ENCODE measurements at regions not wholly inside any gene's neighbourhood (a gene's known extent, or its start where the extent isn't known, plus 50 kb on each side); places are given as distances from the start of the nearest gene placed in this dataset.

DNA sequence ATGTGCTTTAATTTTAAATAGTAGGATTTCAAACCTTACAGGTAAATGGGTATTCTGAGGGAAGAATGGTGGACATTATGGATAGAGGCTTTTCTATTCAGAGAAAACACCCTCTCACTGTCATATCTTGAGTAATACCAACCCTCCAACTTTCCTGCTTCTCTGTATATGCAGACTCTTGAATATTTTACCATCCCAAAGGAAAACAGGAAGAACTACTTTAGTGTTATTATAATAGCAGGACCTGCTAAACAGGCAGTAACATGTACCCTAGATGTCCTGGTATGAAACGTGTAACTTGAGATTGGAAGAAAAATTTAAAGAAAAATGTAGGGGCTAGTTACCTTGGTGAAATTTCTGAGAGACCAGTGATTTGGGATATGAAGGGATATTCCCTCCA lies 82.9 kb upstream of the TRHDE start:
- intact Hi-C loops (cut with DNase I) = no loop called here
- TF ChIP-seq, protein P1, sequence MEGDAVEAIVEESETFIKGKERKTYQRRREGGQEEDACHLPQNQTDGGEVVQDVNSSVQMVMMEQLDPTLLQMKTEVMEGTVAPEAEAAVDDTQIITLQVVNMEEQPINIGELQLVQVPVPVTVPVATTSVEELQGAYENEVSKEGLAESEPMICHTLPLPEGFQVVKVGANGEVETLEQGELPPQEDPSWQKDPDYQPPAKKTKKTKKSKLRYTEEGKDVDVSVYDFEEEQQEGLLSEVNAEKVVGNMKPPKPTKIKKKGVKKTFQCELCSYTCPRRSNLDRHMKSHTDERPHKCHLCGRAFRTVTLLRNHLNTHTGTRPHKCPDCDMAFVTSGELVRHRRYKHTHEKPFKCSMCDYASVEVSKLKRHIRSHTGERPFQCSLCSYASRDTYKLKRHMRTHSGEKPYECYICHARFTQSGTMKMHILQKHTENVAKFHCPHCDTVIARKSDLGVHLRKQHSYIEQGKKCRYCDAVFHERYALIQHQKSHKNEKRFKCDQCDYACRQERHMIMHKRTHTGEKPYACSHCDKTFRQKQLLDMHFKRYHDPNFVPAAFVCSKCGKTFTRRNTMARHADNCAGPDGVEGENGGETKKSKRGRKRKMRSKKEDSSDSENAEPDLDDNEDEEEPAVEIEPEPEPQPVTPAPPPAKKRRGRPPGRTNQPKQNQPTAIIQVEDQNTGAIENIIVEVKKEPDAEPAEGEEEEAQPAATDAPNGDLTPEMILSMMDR (IDR thresholded peaks at IDR 0.05) = no peak
- no peaks in the 10 kb centered on the region for H3K27me3 ChIP-seq
- no peak for ATAC-seq
- no peak for FAIRE-seq
- H3K27ac ChIP-seq = no peak overlapping the region
- H3K9me3 ChIP-seq = no peaks in the 10 kb centered on the region
- DNase-seq = no peak
- 34 to 41% methylated on average over 1 of the region's 1 CpG for WGBS, 2 donors
- H3K4me3 ChIP-seq = no peak overlapping the region
- H3K4me1 ChIP-seq = no peaks in the 10 kb centered on the region
- H3K36me3 ChIP-seq = no peaks in the 10 kb centered on the region

DNA sequence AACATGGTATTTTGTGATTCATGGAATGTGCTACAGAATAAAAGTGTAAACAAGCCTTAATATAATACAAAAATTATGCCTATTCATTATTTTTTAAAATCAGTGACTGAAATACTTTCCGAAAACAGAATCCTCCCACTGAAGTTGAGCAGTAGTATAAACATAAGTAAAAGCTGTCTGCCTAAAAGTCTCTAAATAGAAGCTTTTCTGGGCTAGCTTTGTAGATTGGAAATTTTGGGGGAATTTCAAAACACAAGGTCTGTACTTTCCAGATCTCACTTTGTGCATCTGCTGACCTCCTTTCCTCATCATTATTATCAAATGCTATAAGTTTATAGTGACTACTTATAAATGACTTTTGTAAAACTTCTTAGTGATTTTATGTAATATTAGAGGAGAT lies 80.4 kb upstream of the TRHDE start:
- H3K27me3 ChIP-seq = no peaks in the 10 kb centered on the region
- TF ChIP-seq, protein P1 (IDR thresholded peaks at IDR 0.05) = no peak
- intact Hi-C loops (cut with DNase I) = no loop called here
- ATAC-seq (no peak), FAIRE-seq (no peak), DNase-seq (no peak)
- no peaks in the 10 kb centered on the region for H3K4me1 ChIP-seq
- H3K9me3 ChIP-seq = no peaks in the 10 kb centered on the region
- no peak overlapping the region for H3K4me3 ChIP-seq
- no peak overlapping the region for H3K27ac ChIP-seq
- 79 to 84% methylated on average over 1 of the region's 1 CpG for WGBS, 2 donors
- no peaks in the 10 kb centered on the region for H3K36me3 ChIP-seq

DNA sequence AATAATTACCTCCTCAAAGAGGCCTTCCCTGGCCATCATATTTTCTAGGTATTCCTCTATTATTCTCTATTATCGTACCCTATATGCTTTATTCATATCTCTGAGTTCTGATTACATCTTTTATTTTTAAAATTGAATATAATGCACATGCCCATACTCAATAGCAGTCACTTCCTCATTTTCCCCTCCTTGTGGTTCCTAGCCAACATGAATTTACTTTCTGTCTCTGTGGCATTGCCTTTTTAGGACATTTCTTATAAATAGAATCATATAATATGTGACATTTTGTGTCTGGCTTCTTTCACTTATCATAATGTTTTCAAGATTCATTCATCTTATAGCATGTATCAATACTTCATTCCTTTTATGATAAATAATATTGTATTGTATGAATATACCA lies 74.4 kb upstream of the TRHDE start:
- Histone ChIP-seq H3K4me1 (no peaks in the 10 kb centered on the region), H3K27ac (no peak overlapping the region), H3K4me3 (no peak overlapping the region), H3K9me3 (no peaks in the 10 kb centered on the region), H3K27me3 (no peaks in the 10 kb centered on the region), H3K36me3 (no peaks in the 10 kb centered on the region)
- ATAC-seq (no peak), DNase-seq (no peak), FAIRE-seq (no peak)
- WGBS, 2 donors = 76 to 81% methylated on average over 1 of the region's 1 CpG
- intact Hi-C loops (cut with DNase I) = no loop called here
- TF ChIP-seq, protein P1 (IDR thresholded peaks at IDR 0.05) = no peak

DNA sequence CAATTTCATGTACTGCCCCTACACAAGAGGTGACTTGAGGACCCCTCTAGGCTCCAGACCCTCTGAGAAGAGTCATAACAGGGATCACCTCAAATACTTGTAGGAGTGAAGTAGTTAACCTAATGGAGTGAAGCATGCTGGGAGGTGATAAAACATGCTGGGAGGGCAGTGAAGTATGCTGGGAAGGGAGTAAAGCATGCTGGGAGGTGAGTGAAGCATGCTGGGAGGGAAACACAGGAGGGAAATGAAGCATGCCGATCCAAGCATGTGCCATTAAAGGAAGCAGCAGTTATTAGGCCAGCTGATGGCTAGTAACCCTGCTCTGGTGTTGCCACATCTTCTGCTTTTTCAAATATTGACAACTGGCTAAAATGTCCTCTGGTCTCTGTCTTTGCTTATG lies 70.7 kb upstream of the TRHDE start:
- H3K27ac ChIP-seq = no peak overlapping the region
- no peaks in the 10 kb centered on the region for H3K27me3 ChIP-seq
- no peak for FAIRE-seq
- no peaks in the 10 kb centered on the region for H3K4me1 ChIP-seq
- intact Hi-C loops (cut with DNase I) = no loop called here
- no peak overlapping the region for H3K4me3 ChIP-seq
- ATAC-seq = no peak
- TF ChIP-seq, protein P1 (IDR thresholded peaks at IDR 0.05) = no peak
- H3K9me3 ChIP-seq = no peaks in the 10 kb centered on the region
- WGBS, 2 donors = 81 to 95% methylated on average over 1 of the region's 1 CpG
- no peaks in the 10 kb centered on the region for H3K36me3 ChIP-seq
- DNase-seq = no peak

DNA sequence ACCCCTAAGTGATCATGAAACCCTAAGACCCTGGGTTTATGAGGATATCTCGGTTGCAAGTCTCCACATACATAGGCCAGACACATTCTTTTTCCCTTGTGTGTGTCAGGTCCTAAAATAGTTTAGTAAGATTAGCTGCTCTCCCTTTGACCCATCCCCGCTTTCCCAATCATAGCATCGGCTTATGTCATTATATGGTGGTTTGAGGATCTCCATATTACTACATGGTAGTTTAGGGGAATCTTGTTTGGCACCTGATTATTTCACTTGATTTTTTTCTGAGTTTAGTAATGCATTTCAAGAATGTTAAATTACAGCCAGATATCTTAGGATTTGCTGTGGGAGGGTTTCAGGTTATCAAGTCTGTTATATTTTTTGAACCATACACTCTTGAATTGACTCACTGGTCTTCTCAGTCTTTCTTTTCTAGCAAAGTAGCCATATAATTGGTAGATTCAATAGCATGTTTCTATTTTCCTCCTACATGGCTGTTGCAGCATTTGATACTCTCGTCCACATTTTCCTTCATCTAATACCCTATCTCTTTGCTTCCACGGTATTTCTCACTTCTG lies 68.3 kb upstream of the TRHDE start:
- no peaks in the 10 kb centered on the region for H3K27me3 ChIP-seq
- intact Hi-C loops (cut with DNase I) = no loop called here
- H3K9me3 ChIP-seq = no peaks in the 10 kb centered on the region
- WGBS, 2 donors = 88 to 90% methylated on average over 5 of the region's 5 CpGs
- no peak for ATAC-seq
- no peaks in the 10 kb centered on the region for H3K4me1 ChIP-seq
- DNase-seq = no peak
- TF ChIP-seq, protein P1 (IDR thresholded peaks at IDR 0.05) = no peak
- H3K4me3 ChIP-seq = no peak overlapping the region
- no peak overlapping the region for H3K27ac ChIP-seq
- FAIRE-seq = no peak
- no peaks in the 10 kb centered on the region for H3K36me3 ChIP-seq

Data from pancreas (tissue), 10 donors.